Progenitor cell of endocrine pancreas (in vitro differentiated cells): ENCODE measurements at regions not wholly inside any gene's neighbourhood (a gene's known extent, or its start where the extent isn't known, plus 50 kb on each side); places are given as distances from the start of the nearest gene placed in this dataset.

Experiments
- DNase-seq: peaks from one replicate; pipeline ENCODE4 v3.0.0; 2021; ENCODE audit warnings: low spot score; ENCODE audit not compliant: unreplicated experiment
- H3K27ac Mint-ChIP-seq: 2 replicates; pipeline ENCODE4 v1.8.0; 2021; ENCODE audit warnings: mild to moderate bottlenecking, moderate library complexity, mixed read lengths
- H3K27me3 Mint-ChIP-seq: 2 replicates; pipeline ENCODE4 v1.8.0; 2021; ENCODE audit warnings: mixed read lengths
- H3K36me3 Mint-ChIP-seq: 2 replicates; pipeline ENCODE4 v1.8.0; 2022; ENCODE audit warnings: mixed read lengths; ENCODE audit not compliant: insufficient read depth
- H3K4me1 Mint-ChIP-seq: 2 replicates; pipeline ENCODE4 v1.8.0; 2021; ENCODE audit warnings: low read depth, mixed read lengths
- H3K4me3 Mint-ChIP-seq: 2 replicates; pipeline ENCODE4 v1.8.0; 2021; ENCODE audit warnings: low read depth, mild to moderate bottlenecking, moderate library complexity, mixed read lengths
- H3K9me3 Mint-ChIP-seq: 2 replicates; pipeline ENCODE4 v1.8.0; 2021; ENCODE audit warnings: low read depth, mixed read lengths
- CTCF ChIP-seq: fragments of 200-600 bp; sonication (generic); IDR thresholded peaks from one replicate; pipeline ENCODE4 v1.5.0; 2021; ENCODE audit warnings: antibody characterized with exemption, mild to moderate bottlenecking; ENCODE audit not compliant: unreplicated experiment

GRCh38 chr9:18129809-18130334 lies 344.1 kb upstream of the ADAMTSL1 start:
- Mint-ChIP-seq H3K9me3 (peaks cover 2% of the 10 kb centered on the region), H3K36me3 (no peaks in the 10 kb centered on the region), H3K27me3 (no peaks in the 10 kb centered on the region), H3K4me3 (no peak overlapping the region), H3K4me1 (peaks cover 5% of the 10 kb centered on the region), H3K27ac (no peak overlapping the region)
- no peak for TF ChIP-seq CTCF
- no peak for DNase-seq

- H3K4me3 Mint-ChIP-seq: no peak overlapping the region
- H3K36me3 Mint-ChIP-seq: no peaks in the 10 kb centered on the region
- peaks cover 17% of the 10 kb centered on the region for H3K4me1 Mint-ChIP-seq
- peaks cover 10% of the 10 kb centered on the region for H3K27me3 Mint-ChIP-seq
- H3K27ac Mint-ChIP-seq: peak overlapping the region; percentile 18
- no peaks in the 10 kb centered on the region for H3K9me3 Mint-ChIP-seq
- no peak for DNase-seq
- no peak for TF ChIP-seq CTCF
Observed at GRCh38 chr9:18136354-18136994, 337.5 kb upstream of the ADAMTSL1 start.

- Mint-ChIP-seq H3K27me3 (peaks cover 21% of the 10 kb centered on the region), H3K9me3 (no peaks in the 10 kb centered on the region), H3K36me3 (no peaks in the 10 kb centered on the region), H3K27ac (no peak overlapping the region), H3K4me1 (peaks cover 17% of the 10 kb centered on the region), H3K4me3 (no peak overlapping the region)
- DNase-seq: no peak
- no peak for TF ChIP-seq CTCF
Observed at GRCh38 chr9:18137815-18138214, 336.1 kb upstream of the ADAMTSL1 start.

GRCh38 chr9:18138656-18139055 lies 335.3 kb upstream of the ADAMTSL1 start:
- Mint-ChIP-seq H3K4me3 (no peak overlapping the region), H3K27me3 (peaks cover 22% of the 10 kb centered on the region), H3K9me3 (no peaks in the 10 kb centered on the region), H3K36me3 (no peaks in the 10 kb centered on the region), H3K4me1 (peaks cover 17% of the 10 kb centered on the region), H3K27ac (no peak overlapping the region)
- no peak for TF ChIP-seq CTCF
- DNase-seq: no peak

- no peak overlapping the region for H3K4me3 Mint-ChIP-seq
- no peak for TF ChIP-seq CTCF
- H3K9me3 Mint-ChIP-seq: no peaks in the 10 kb centered on the region
Observed at GRCh38 chr9:18141681-18142080, 332.3 kb upstream of the ADAMTSL1 start.

More at GRCh38 chr9:18141681-18142080, 332.3 kb upstream of the ADAMTSL1 start:
- Mint-ChIP-seq H3K27ac (no peak overlapping the region), H3K27me3 (peaks cover 25% of the 10 kb centered on the region), H3K4me1 (peaks cover 2% of the 10 kb centered on the region), H3K36me3 (no peaks in the 10 kb centered on the region)
- no peak for DNase-seq
